SK-N-SH treated with all-trans-retinoic acid at 6 μM for 48 hours (cell line): ENCODE measurements at regions not wholly inside any gene's neighbourhood (a gene's known extent, or its start where the extent isn't known, plus 50 kb on each side); places are given as distances from the start of the nearest gene placed in this dataset.

Experiments used
- BACH2 ChIP-seq: fragments of 250-450 bp; sonication (Bioruptor Pico); IDR thresholded peaks from 2 replicates; pipeline ENCODE4 v1.9.0; 2021; ENCODE audit warnings: mild to moderate bottlenecking, borderline replicate concordance
- PATZ1 ChIP-seq: fragments of 250-450 bp; sonication (Bioruptor Pico); IDR thresholded peaks from 2 replicates; pipeline ENCODE4 v1.8.0; 2020; ENCODE audit warnings: mild to moderate bottlenecking, moderate library complexity, borderline replicate concordance
- RARB ChIP-seq: fragments of 250-450 bp; sonication (Bioruptor Pico); IDR thresholded peaks from 2 replicates; pipeline ENCODE4 v1.8.0; 2021; ENCODE audit warnings: mild to moderate bottlenecking, moderate library complexity
- TCF4 ChIP-seq: fragments of 250-450 bp; sonication (Bioruptor Pico); IDR thresholded peaks from 2 replicates; pipeline ENCODE4 v1.8.0; 2021; ENCODE audit warnings: mild to moderate bottlenecking, moderate library complexity, borderline replicate concordance
- ZC3H10 ChIP-seq: fragments of 250-450 bp; sonication (Bioruptor Pico); IDR thresholded peaks from 2 replicates; pipeline ENCODE4 v1.5.1; 2021; ENCODE audit warnings: mild to moderate bottlenecking, moderate library complexity
- ZFP30 ChIP-seq: fragments of 450-650 bp; formaldehyde crosslinking; IDR thresholded peaks from 2 replicates; pipeline ENCODE4 v1.5.0; 2022; ENCODE audit warnings: mild to moderate bottlenecking, moderate library complexity
- ZNF70 ChIP-seq: fragments of 450-650 bp; formaldehyde crosslinking; IDR thresholded peaks from 2 replicates; pipeline ENCODE4 v1.5.0; 2020; ENCODE audit warnings: mild to moderate bottlenecking, moderate library complexity
- ZNF8 ChIP-seq: fragments of 450-650 bp; formaldehyde crosslinking; IDR thresholded peaks from 2 replicates; pipeline ENCODE4 v1.5.0; 2020; ENCODE audit warnings: mild to moderate bottlenecking, moderate library complexity

DNA sequence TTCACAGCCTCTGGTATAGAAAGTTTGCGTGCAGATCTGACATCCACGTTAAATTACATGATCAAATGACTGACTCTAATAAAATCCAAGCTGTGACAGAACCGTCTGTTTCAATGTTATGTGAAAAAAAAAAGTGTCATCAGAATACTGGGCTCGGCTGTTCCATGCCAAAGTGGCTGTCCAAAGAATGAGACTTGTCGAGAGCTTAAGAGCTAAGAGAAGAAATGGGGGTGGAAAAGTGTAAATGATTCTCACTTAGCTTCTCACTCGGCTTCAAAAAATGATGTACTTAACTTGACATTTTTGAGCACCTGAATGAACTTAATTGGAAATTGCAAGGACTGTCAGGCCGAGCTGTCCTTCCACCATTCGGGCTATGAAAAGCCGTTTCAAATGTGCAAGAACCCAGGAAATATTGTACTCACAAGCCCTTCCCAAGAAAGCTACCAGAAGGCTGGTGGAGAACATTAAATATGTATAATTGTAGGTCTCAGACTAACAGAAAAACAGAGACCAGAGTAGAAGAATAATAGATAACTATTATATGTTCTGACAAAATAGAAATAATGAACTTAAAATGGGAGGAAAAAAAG, 78.0 kb downstream of the DIO3 start:
- TF ChIP-seq PATZ1 (CRISPR knock-in tag) (no peak), RARB (no peak), ZNF8 (CRISPR knock-in tag) (no peak), ZC3H10 (no peak), BACH2 (CRISPR knock-in tag) (no peak), TCF4 (CRISPR knock-in tag) (no peak), ZFP30 (CRISPR knock-in tag) (no peak), ZNF70 (CRISPR knock-in tag) (no peak)
